WTC11 (cell line): ENCODE measurements at regions not wholly inside any gene's neighbourhood (a gene's known extent, or its start where the extent isn't known, plus 50 kb on each side); places are given as distances from the start of the nearest gene placed in this dataset.

Experiments
- ATAC-seq: fragments of 200-7000 bp; cut with Tn5 transposase; 2 replicates; pipeline ENCODE4 v1.10.0; 2021; ENCODE audit warnings: mild to moderate bottlenecking, moderate library complexity
- CTCF ChIA-PET: fragments of 300-600 bp; sonication (Branson Sonifier 250); formaldehyde crosslinking; loops from one replicate; lab custom pipeline; 2021; ENCODE audit warnings: antibody characterized with exemption; lab: Charles Lee
- POLR2A ChIA-PET: fragments of 350-600 bp; sonication (Branson Sonifier 250); formaldehyde crosslinking; loops from one replicate; lab custom pipeline; 2021; ENCODE audit warnings: antibody characterized with exemption; lab: Charles Lee
- DNase-seq: peaks from one replicate; pipeline ENCODE4 v3.0.0; 2021; ENCODE audit warnings: low spot score
- H3K27ac Mint-ChIP-seq: 2 replicates; pipeline ENCODE4 v1.8.0; 2021; ENCODE audit warnings: mixed read lengths
- H3K27me3 Mint-ChIP-seq: 2 replicates; pipeline ENCODE4 v1.8.0; 2021; ENCODE audit warnings: low read depth, mild to moderate bottlenecking, moderate library complexity, mixed read lengths
- H3K36me3 Mint-ChIP-seq: 2 replicates; pipeline ENCODE4 v1.8.0; 2021; ENCODE audit warnings: mixed read lengths
- H3K4me1 Mint-ChIP-seq: 2 replicates; pipeline ENCODE4 v1.8.0; 2022; ENCODE audit warnings: mixed read lengths
- H3K4me3 Mint-ChIP-seq: 2 replicates; pipeline ENCODE4 v1.8.0; 2021; ENCODE audit warnings: mild to moderate bottlenecking, moderate library complexity, mixed read lengths
- H3K9me3 Mint-ChIP-seq: 2 replicates; pipeline ENCODE4 v1.8.0; 2021; ENCODE audit warnings: mixed read lengths
- AFF4 ChIP-seq: sonication (generic); formaldehyde crosslinking; IDR thresholded peaks from 2 replicates; pipeline ENCODE4 v1.8.1; 2023; ENCODE audit warnings: mild to moderate bottlenecking, missing genetic modification reagents, borderline replicate concordance
- ATF1 ChIP-seq: sonication (generic); formaldehyde crosslinking; IDR thresholded peaks from 2 replicates; pipeline ENCODE4 v1.8.1; 2023; ENCODE audit warnings: mild to moderate bottlenecking, moderate library complexity, missing genetic modification reagents
- CDX4 ChIP-seq: fragments of 250-450 bp; sonication (Bioruptor Pico); IDR thresholded peaks from 2 replicates; pipeline ENCODE4 v1.9.0; 2021; ENCODE audit warnings: moderate library complexity, mild to moderate bottlenecking, inconsistent platforms, borderline replicate concordance
- CREM ChIP-seq: sonication (generic); formaldehyde crosslinking; IDR thresholded peaks from 2 replicates; pipeline ENCODE4 v1.8.1; 2022; ENCODE audit warnings: mild to moderate bottlenecking, missing genetic modification reagents, moderate library complexity
- FOXJ3 ChIP-seq: sonication (generic); formaldehyde crosslinking; IDR thresholded peaks from 2 replicates; pipeline ENCODE4 v1.9.0; 2021; ENCODE audit warnings: missing genetic modification reagents, mild to moderate bottlenecking, borderline replicate concordance
- GABPB1 ChIP-seq: sonication (generic); formaldehyde crosslinking; IDR thresholded peaks from 2 replicates; pipeline ENCODE4 v1.8.1; 2023; ENCODE audit warnings: mild to moderate bottlenecking, missing genetic modification reagents
- GRHL2 ChIP-seq: fragments of 250-450 bp; sonication (Bioruptor Pico); IDR thresholded peaks from 2 replicates; pipeline ENCODE4 v1.8.0; 2022; ENCODE audit warnings: mild to moderate bottlenecking, moderate library complexity; ENCODE audit not compliant: insufficient replicate concordance, severe bottlenecking
- GTF2I ChIP-seq: fragments of 250-450 bp; sonication (Bioruptor Pico); conservative IDR thresholded peaks from 2 replicates; pipeline ENCODE4 v1.4.0; 2021; ENCODE audit warnings: mild to moderate bottlenecking
- KAT7 ChIP-seq: sonication (generic); formaldehyde crosslinking; IDR thresholded peaks from 2 replicates; pipeline ENCODE4 v1.8.1; 2023; ENCODE audit warnings: missing genetic modification reagents, mild to moderate bottlenecking, borderline replicate concordance
- NR3C1 ChIP-seq: sonication (generic); formaldehyde crosslinking; conservative IDR thresholded peaks from 2 replicates; pipeline ENCODE4 v1.8.1; 2023; ENCODE audit warnings: low read depth, mild to moderate bottlenecking, missing genetic modification reagents
- PRDM15 ChIP-seq: sonication (generic); formaldehyde crosslinking; IDR thresholded peaks from 2 replicates; pipeline ENCODE4 v1.8.0; 2022; ENCODE audit warnings: missing genetic modification reagents
- SP1 ChIP-seq: sonication (generic); formaldehyde crosslinking; conservative IDR thresholded peaks from 2 replicates; pipeline ENCODE4 v1.8.1; 2022; ENCODE audit warnings: missing genetic modification reagents
- USF2 ChIP-seq: sonication (generic); formaldehyde crosslinking; IDR thresholded peaks from 2 replicates; pipeline ENCODE4 v1.8.1; 2023; ENCODE audit warnings: mild to moderate bottlenecking, missing genetic modification reagents, moderate library complexity
- ZBTB21 ChIP-seq: sonication (generic); formaldehyde crosslinking; IDR thresholded peaks from 2 replicates; pipeline ENCODE4 v1.8.1; 2023; ENCODE audit warnings: mild to moderate bottlenecking, missing genetic modification reagents, borderline replicate concordance
- ZNF219 ChIP-seq: sonication (generic); formaldehyde crosslinking; IDR thresholded peaks from 2 replicates; pipeline ENCODE4 v1.8.0; 2023; ENCODE audit warnings: missing genetic modification reagents, mild to moderate bottlenecking, borderline replicate concordance
- ZNF263 ChIP-seq: sonication (generic); formaldehyde crosslinking; IDR thresholded peaks from 2 replicates; pipeline ENCODE4 v1.8.1; 2022; ENCODE audit warnings: low read depth, mild to moderate bottlenecking, moderate library complexity, missing genetic modification reagents
- ZNF396 ChIP-seq: fragments of 250-450 bp; sonication (Bioruptor Pico); IDR thresholded peaks from 2 replicates; pipeline ENCODE4 v1.8.0; 2021; ENCODE audit warnings: mild to moderate bottlenecking, moderate library complexity, borderline replicate concordance
- TF ChIP-seq, protein P1 (sequence below): fragments of 250-450 bp; sonication (Bioruptor Pico); IDR thresholded peaks from 2 replicates; pipeline ENCODE4 v1.9.0; 2021; ENCODE audit warnings: mild to moderate bottlenecking
- TF ChIP-seq, protein P2 (sequence below): sonication (generic); formaldehyde crosslinking; IDR thresholded peaks from 2 replicates; pipeline ENCODE4 v1.8.0; 2022; ENCODE audit warnings: mild to moderate bottlenecking, missing genetic modification reagents

DNA sequence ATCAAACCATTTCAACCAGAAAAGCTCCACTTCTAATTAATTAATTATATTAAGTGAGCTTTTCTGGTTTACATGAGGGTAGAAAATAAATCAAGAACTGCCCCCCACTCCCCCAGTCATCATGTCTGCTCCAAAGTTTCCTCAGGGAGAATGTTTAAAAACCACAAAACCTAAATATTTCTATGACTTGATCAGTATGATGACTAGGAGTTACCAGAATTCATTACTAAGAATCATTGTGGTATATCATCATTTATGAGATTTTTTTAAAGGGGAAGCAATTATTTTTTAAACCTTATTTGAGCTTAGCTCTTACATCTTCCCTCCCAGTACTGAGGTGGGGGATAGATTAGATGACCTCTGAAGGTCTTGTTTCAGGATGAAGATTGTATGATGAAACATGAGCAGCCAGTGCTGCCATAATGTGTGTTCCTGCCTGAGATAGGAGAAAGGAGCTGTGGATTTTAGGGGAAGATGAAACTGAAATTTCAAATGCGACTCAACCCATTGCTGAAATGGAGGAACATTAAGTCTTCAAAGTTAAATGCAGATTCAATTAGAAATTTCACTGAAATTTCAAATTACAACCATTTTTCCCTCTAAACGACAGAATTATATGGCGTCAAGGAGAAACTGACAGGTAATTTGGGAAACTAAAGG, 401.3 kb upstream of the CADM1 start:
- no peak for ATAC-seq
- H3K36me3 Mint-ChIP-seq: no peaks in the 10 kb centered on the region
- ChIA-PET POLR2A (no interaction called here), CTCF (no interaction called here)
- H3K4me1 Mint-ChIP-seq: peaks cover 26% of the 10 kb centered on the region
- H3K4me3 Mint-ChIP-seq: no peak overlapping the region
- DNase-seq: no peak
- H3K9me3 Mint-ChIP-seq: peaks cover 17% of the 10 kb centered on the region
- TF ChIP-seq ZNF263: no peak
- no peak for TF ChIP-seq CDX4 (CRISPR knock-in tag)
- TF ChIP-seq, protein P1, sequence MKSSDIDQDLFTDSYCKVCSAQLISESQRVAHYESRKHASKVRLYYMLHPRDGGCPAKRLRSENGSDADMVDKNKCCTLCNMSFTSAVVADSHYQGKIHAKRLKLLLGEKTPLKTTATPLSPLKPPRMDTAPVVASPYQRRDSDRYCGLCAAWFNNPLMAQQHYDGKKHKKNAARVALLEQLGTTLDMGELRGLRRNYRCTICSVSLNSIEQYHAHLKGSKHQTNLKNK (CRISPR knock-in tag): no peak
- no peak for TF ChIP-seq ATF1 (CRISPR knock-in tag)
- TF ChIP-seq KAT7 (CRISPR knock-in tag): no peak
- no peak for TF ChIP-seq GRHL2 (CRISPR knock-in tag)
- no peak for TF ChIP-seq PRDM15
- no peak for TF ChIP-seq USF2 (CRISPR knock-in tag)
- no peak for TF ChIP-seq AFF4 (CRISPR knock-in tag)
- no peak for TF ChIP-seq ZNF219 (CRISPR knock-in tag)
- no peak for TF ChIP-seq FOXJ3 (CRISPR knock-in tag)
- no peak for TF ChIP-seq GABPB1 (CRISPR knock-in tag)
- TF ChIP-seq ZBTB21: no peak
- TF ChIP-seq GTF2I (CRISPR knock-in tag): no peak
- TF ChIP-seq, protein P2, sequence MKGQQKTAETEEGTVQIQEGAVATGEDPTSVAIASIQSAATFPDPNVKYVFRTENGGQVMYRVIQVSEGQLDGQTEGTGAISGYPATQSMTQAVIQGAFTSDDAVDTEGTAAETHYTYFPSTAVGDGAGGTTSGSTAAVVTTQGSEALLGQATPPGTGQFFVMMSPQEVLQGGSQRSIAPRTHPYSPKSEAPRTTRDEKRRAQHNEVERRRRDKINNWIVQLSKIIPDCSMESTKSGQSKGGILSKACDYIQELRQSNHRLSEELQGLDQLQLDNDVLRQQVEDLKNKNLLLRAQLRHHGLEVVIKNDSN (CRISPR knock-in tag): no peak
- TF ChIP-seq CREM (CRISPR knock-in tag): no peak
- TF ChIP-seq ZNF396 (CRISPR knock-in tag): no peak
- TF ChIP-seq SP1: no peak
- TF ChIP-seq NR3C1 (CRISPR knock-in tag): no peak
- TF ChIP-seq, all 79 proteins: peak for 0
- Mint-ChIP-seq H3K27ac (no peak overlapping the region), H3K27me3 (no peaks in the 10 kb centered on the region)
